Neural cell (in vitro differentiated cells): ENCODE measurements at regions not wholly inside any gene's neighbourhood (a gene's known extent, or its start where the extent isn't known, plus 50 kb on each side); places are given as distances from the start of the nearest gene placed in this dataset.

Experiments used
- H2AFZ ChIP-seq: fragments of 200-600, 300-800 bp; sonication (generic), shearing (Covaris generic); 2 replicates; pipeline ENCODE4 v1.6.0; 2014; ENCODE audit warnings: low read depth, mild to moderate bottlenecking, antibody characterized with exemption, low read length, moderate library complexity
- H3F3A ChIP-seq: fragments of 200-600 bp; shearing (Covaris generic); 2 replicates; pipeline ENCODE4 v1.6.1; 2016; ENCODE audit warnings: mild to moderate bottlenecking, moderate library complexity, mixed read lengths, antibody characterized with exemption, low read length; ENCODE audit not compliant: insufficient read depth, poor library complexity, severe bottlenecking
- H3K27ac ChIP-seq: fragments of 200-600, 300-800 bp; sonication (generic), shearing (Covaris generic); 2 replicates; pipeline ENCODE4 v1.5.1; 2014; ENCODE audit warnings: mild to moderate bottlenecking, low read length, moderate library complexity
- H3K27me3 ChIP-seq: fragments of 300-800, 200-600 bp; sonication (generic), shearing (Covaris generic); 2 replicates; pipeline ENCODE4 v1.6.0; 2014; ENCODE audit warnings: mild to moderate bottlenecking, low read depth, low read length, moderate library complexity; ENCODE audit not compliant: insufficient read depth
- H3K36me3 ChIP-seq: fragments of 300-800, 200-600 bp; sonication (generic), shearing (Covaris generic); 2 replicates; pipeline ENCODE4 v1.5.1; 2014; ENCODE audit warnings: mild to moderate bottlenecking, antibody characterized with exemption, low read length, moderate library complexity; ENCODE audit not compliant: insufficient read depth
- H3K4me2 ChIP-seq: fragments of 300-800, 200-600 bp; sonication (generic), shearing (Covaris generic); 2 replicates; pipeline ENCODE4 v1.6.0; 2014; ENCODE audit warnings: mild to moderate bottlenecking, low read length
- H3K4me3 ChIP-seq: fragments of 300-800, 200-600 bp; sonication (generic), shearing (Covaris generic); 2 replicates; pipeline ENCODE4 v1.5.1; 2014; ENCODE audit warnings: mild to moderate bottlenecking, low read length, moderate library complexity
- H3K79me2 ChIP-seq: fragments of 200-600 bp; shearing (Covaris generic); replicated peaks from 2 replicates; pipeline ENCODE4 v1.6.0; 2014; ENCODE audit warnings: mild to moderate bottlenecking, low read length, moderate library complexity; ENCODE audit not compliant: insufficient read depth
- H3K9ac ChIP-seq: fragments of 300-800, 200-600 bp; sonication (generic), shearing (Covaris generic); 2 replicates; pipeline ENCODE4 v1.6.1; 2016; ENCODE audit warnings: mild to moderate bottlenecking, low read length, mixed read lengths
- H3K9me2 ChIP-seq: fragments of 200-600 bp; shearing (Covaris generic); 2 replicates; pipeline ENCODE4 v1.6.1; 2016; ENCODE audit warnings: mild to moderate bottlenecking, low read length, mixed read lengths; ENCODE audit not compliant: insufficient read depth
- H3K9me3 ChIP-seq: fragments of 200-600, 300-800 bp; sonication (generic), shearing (Covaris generic); 2 replicates; pipeline ENCODE4 v1.6.1; 2016; ENCODE audit warnings: mild to moderate bottlenecking, mixed run types, low read length, moderate library complexity, mixed read lengths
- H4K20me1 ChIP-seq: fragments of 200-600 bp; shearing (Covaris generic); 2 replicates; pipeline ENCODE4 v1.6.1; 2016; ENCODE audit warnings: mild to moderate bottlenecking, mixed run types; ENCODE audit not compliant: insufficient read depth
- CTCF ChIP-seq: fragments of 450-650 bp; IDR thresholded peaks from 2 replicates; pipeline ENCODE4 v1.5.1; 2014; ENCODE audit warnings: antibody characterized with exemption, mild to moderate bottlenecking, moderate library complexity; ENCODE audit not compliant: poor library complexity, severe bottlenecking
- EP300 ChIP-seq: fragments of 450-650 bp; conservative IDR thresholded peaks from 2 replicates; pipeline ENCODE4 v1.6.1; 2014; ENCODE audit warnings: antibody characterized with exemption, mild to moderate bottlenecking, moderate library complexity; ENCODE audit not compliant: poor library complexity, severe bottlenecking
- EZH2 ChIP-seq: fragments of 200-600, 300-800 bp; shearing (Covaris generic), sonication (generic); IDR thresholded peaks from 2 replicates; pipeline ENCODE4 v1.6.1; 2014; ENCODE audit warnings: antibody characterized with exemption, low read length, borderline replicate concordance, mild to moderate bottlenecking; ENCODE audit not compliant: insufficient read depth, poor library complexity, severe bottlenecking
- MXI1 ChIP-seq: fragments of 450-650 bp; conservative IDR thresholded peaks from 2 replicates; pipeline ENCODE4 v1.6.1; 2014; ENCODE audit warnings: antibody characterized with exemption, mild to moderate bottlenecking; ENCODE audit not compliant: poor library complexity, severe bottlenecking
- POLR2AphosphoS5 ChIP-seq: IDR thresholded peaks from 2 replicates; pipeline ENCODE4 v1.6.1; 2012
- RAD21 ChIP-seq: fragments of 450-650 bp; conservative IDR thresholded peaks from 2 replicates; pipeline ENCODE4 v1.6.1; 2014; ENCODE audit warnings: antibody characterized with exemption, mild to moderate bottlenecking, moderate library complexity
- REST ChIP-seq: IDR thresholded peaks from 2 replicates; pipeline ENCODE4 v1.6.1; 2012; ENCODE audit warnings: borderline replicate concordance
- SMC3 ChIP-seq: fragments of 450-650 bp; conservative IDR thresholded peaks from 2 replicates; pipeline ENCODE4 v1.6.1; 2014; ENCODE audit warnings: antibody characterized with exemption, mild to moderate bottlenecking, moderate library complexity; ENCODE audit not compliant: poor library complexity
- TAF1 ChIP-seq: IDR thresholded peaks from 2 replicates; pipeline ENCODE4 v1.6.1; 2012; ENCODE audit warnings: low read depth

GRCh38 chr6:54754406-54754805 is 92.2 kb upstream of the FAM83B start:
- H2AFZ ChIP-seq: no peak overlapping the region
- no peak overlapping the region for H3K27ac ChIP-seq
- H3K9me3 ChIP-seq: no peaks in the 10 kb centered on the region
- H3K4me2 ChIP-seq: no peak overlapping the region
- H3K9ac ChIP-seq: no peak overlapping the region
- no peaks in the 10 kb centered on the region for H3K9me2 ChIP-seq
- no peaks in the 10 kb centered on the region for H3K79me2 ChIP-seq
- TF ChIP-seq RAD21: no peak
- TF ChIP-seq EP300: no peak
- no peak for TF ChIP-seq REST
- TF ChIP-seq SMC3: no peak
- no peak for TF ChIP-seq MXI1
- no peak for TF ChIP-seq EZH2
- TF ChIP-seq POLR2AphosphoS5: no peak
- no peak for TF ChIP-seq TAF1
- TF ChIP-seq CTCF: no peak
- no peaks in the 10 kb centered on the region for H3K27me3 ChIP-seq
- H3K36me3 ChIP-seq: no peaks in the 10 kb centered on the region
- no peak overlapping the region for H3K4me3 ChIP-seq
- no peaks in the 10 kb centered on the region for H3F3A ChIP-seq
- H4K20me1 ChIP-seq: no peaks in the 10 kb centered on the region

- no peaks in the 10 kb centered on the region for H3K27me3 ChIP-seq
- H3K36me3 ChIP-seq: no peaks in the 10 kb centered on the region
- H3K9me2 ChIP-seq: no peaks in the 10 kb centered on the region
- no peaks in the 10 kb centered on the region for H3K9me3 ChIP-seq
- H3K4me2 ChIP-seq: no peak overlapping the region
- no peaks in the 10 kb centered on the region for H4K20me1 ChIP-seq
- H3K9ac ChIP-seq: no peak overlapping the region
- no peak overlapping the region for H2AFZ ChIP-seq
- no peaks in the 10 kb centered on the region for H3F3A ChIP-seq
- H3K27ac ChIP-seq: no peak overlapping the region
- H3K79me2 ChIP-seq: no peaks in the 10 kb centered on the region
- no peak overlapping the region for H3K4me3 ChIP-seq
- TF ChIP-seq REST: no peak
- no peak for TF ChIP-seq SMC3
- no peak for TF ChIP-seq CTCF
- TF ChIP-seq POLR2AphosphoS5: no peak
- TF ChIP-seq EP300: no peak
- no peak for TF ChIP-seq RAD21
- TF ChIP-seq MXI1: no peak
- no peak for TF ChIP-seq TAF1
- TF ChIP-seq EZH2: no peak
Observed at GRCh38 chr6:54758340-54758739, 88.2 kb upstream of the FAM83B start.
